ENCODE measurements at regions not wholly inside any gene's neighbourhood (a gene's known extent, or its start where the extent isn't known, plus 50 kb on each side); places are given as distances from the start of the nearest gene placed in this dataset.

DNA sequence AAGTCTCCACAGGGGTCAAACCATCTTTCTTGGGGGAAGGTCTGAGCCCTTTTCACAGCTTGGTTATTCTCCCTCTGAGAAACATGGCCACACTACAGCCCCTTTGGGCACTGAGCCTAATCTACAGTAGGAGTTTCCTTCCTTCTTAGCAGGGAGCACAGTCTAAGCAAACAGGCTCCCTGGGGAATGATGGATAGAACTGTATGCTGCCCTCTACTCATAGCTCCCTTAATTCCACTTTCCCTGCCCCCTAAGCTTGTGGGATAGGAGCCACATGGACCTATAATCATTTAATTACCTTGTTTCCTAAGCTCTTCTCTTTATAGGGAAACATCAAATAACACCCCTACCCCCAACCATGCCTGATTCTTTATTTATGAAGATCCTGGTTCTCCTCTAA is 442.1 kb upstream of the MEX3C start:
- Histone ChIP-seq H3K27ac (ENCODE audit: low read depth, low read length) (no peak overlapping the region), H3K9me2 (ENCODE audit: insufficient read depth) (no peaks in the 10 kb centered on the region), H3K4me3 (replicated peaks in 1 of 2; ENCODE audit: low read depth in 1 of 2, low read length in 2 of 2) (no peak overlapping the region), H4K20me1 (ENCODE audit: insufficient read depth) (no peaks in the 10 kb centered on the region), H3K9me3 (ENCODE audit: control insufficient read depth in 1 of 2, insufficient read depth in 1 of 2, low read depth in 1 of 2, low read length in 2 of 2) (peaks cover 0 to 12% of the 10 kb centered on the region in 2 experiments; a peak in 1 of 4 replicates), H3K79me2 (ENCODE audit: insufficient read depth, low read length) (no peaks in the 10 kb centered on the region), H2AFZ (ENCODE audit: low read depth, low read length, poor library complexity, severe bottlenecking) (no peak overlapping the region), H3K4me2 (ENCODE audit: low read length) (no peak overlapping the region), H3K9ac (ENCODE audit: low read length) (no peak overlapping the region), H3K36me3 (ENCODE audit: control insufficient read depth in 1 of 2, insufficient read depth in 2 of 2, low read length in 2 of 2) (no peaks in the 10 kb centered on the region), H3K4me1 (ENCODE audit: control insufficient read depth in 1 of 2, insufficient read depth in 2 of 2, low read length in 2 of 2) (no peaks in the 10 kb centered on the region), H3K27me3 (ENCODE audit: insufficient read depth, low read length) (no peaks in the 10 kb centered on the region)
- no peak for TF ChIP-seq ELF1 (IDR thresholded peaks at IDR 0.05; ENCODE audit: borderline replicate concordance, low read depth)
- ChIA-PET POLR2A (no interaction called here), RAD21 (ENCODE audit: low non-redundant PET in 1 of 2, low total read pairs in 2 of 2, uncharacterized antibody in 2 of 2, unreplicated experiment in 2 of 2) (no interaction called here), CTCF (no interaction called here)
- intact Hi-C loops (cut with micrococcal nuclease): no loop called here
- BruUV-seq (replicated peaks): no TSS peak
- ATAC-seq: no peak
- DNase-seq (ENCODE audit: low read depth, low spot score): no peak

DNA sequence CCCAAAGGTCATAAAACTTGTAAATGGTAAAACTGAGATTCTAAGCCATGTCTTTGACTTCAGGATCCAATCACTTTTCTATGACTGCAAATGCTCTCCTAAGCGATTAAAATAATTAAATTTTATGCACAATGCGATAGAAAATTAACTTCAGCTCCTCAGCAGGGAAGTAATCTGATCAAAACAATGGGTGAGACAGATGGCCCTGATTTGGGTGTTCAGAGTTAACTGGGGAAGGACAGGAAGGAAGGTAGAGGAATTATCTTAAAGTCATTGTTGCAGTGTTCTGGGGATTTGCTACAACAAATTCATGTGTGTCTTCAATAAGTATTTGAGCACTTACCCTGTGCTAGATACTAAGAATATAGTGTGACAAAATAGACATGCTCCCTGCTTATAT is 446.0 kb upstream of the MEX3C start:
- Histone ChIP-seq H3K79me2 (ENCODE audit: insufficient read depth, low read length) (no peaks in the 10 kb centered on the region), H3K27me3 (ENCODE audit: insufficient read depth, low read length) (no peaks in the 10 kb centered on the region), H3K9me3 (ENCODE audit: control insufficient read depth in 1 of 2, insufficient read depth in 1 of 2, low read depth in 1 of 2, low read length in 2 of 2) (peaks cover 0 to 7% of the 10 kb centered on the region in 2 experiments; a peak in 1 of 4 replicates), H2AFZ (ENCODE audit: low read depth, low read length, poor library complexity, severe bottlenecking) (no peak overlapping the region), H4K20me1 (ENCODE audit: insufficient read depth) (no peaks in the 10 kb centered on the region), H3K4me3 (replicated peaks in 1 of 2; ENCODE audit: low read depth in 1 of 2, low read length in 2 of 2) (no peak overlapping the region), H3K27ac (ENCODE audit: low read depth, low read length) (no peak overlapping the region), H3K9ac (ENCODE audit: low read length) (no peak overlapping the region), H3K9me2 (ENCODE audit: insufficient read depth) (no peaks in the 10 kb centered on the region), H3K4me2 (ENCODE audit: low read length) (no peak overlapping the region), H3K36me3 (ENCODE audit: control insufficient read depth in 1 of 2, insufficient read depth in 2 of 2, low read length in 2 of 2) (no peaks in the 10 kb centered on the region), H3K4me1 (ENCODE audit: control insufficient read depth in 1 of 2, insufficient read depth in 2 of 2, low read length in 2 of 2) (no peaks in the 10 kb centered on the region)
- ChIA-PET RAD21 (ENCODE audit: low non-redundant PET in 1 of 2, low total read pairs in 2 of 2, uncharacterized antibody in 2 of 2, unreplicated experiment in 2 of 2) (no interaction called here), CTCF (no interaction called here), POLR2A (no interaction called here)
- no TSS peak for BruUV-seq (replicated peaks)
- ATAC-seq (no peak), DNase-seq (ENCODE audit: low read depth, low spot score) (no peak)
- TF ChIP-seq, protein P1, sequence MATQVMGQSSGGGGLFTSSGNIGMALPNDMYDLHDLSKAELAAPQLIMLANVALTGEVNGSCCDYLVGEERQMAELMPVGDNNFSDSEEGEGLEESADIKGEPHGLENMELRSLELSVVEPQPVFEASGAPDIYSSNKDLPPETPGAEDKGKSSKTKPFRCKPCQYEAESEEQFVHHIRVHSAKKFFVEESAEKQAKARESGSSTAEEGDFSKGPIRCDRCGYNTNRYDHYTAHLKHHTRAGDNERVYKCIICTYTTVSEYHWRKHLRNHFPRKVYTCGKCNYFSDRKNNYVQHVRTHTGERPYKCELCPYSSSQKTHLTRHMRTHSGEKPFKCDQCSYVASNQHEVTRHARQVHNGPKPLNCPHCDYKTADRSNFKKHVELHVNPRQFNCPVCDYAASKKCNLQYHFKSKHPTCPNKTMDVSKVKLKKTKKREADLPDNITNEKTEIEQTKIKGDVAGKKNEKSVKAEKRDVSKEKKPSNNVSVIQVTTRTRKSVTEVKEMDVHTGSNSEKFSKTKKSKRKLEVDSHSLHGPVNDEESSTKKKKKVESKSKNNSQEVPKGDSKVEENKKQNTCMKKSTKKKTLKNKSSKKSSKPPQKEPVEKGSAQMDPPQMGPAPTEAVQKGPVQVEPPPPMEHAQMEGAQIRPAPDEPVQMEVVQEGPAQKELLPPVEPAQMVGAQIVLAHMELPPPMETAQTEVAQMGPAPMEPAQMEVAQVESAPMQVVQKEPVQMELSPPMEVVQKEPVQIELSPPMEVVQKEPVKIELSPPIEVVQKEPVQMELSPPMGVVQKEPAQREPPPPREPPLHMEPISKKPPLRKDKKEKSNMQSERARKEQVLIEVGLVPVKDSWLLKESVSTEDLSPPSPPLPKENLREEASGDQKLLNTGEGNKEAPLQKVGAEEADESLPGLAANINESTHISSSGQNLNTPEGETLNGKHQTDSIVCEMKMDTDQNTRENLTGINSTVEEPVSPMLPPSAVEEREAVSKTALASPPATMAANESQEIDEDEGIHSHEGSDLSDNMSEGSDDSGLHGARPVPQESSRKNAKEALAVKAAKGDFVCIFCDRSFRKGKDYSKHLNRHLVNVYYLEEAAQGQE (IDR thresholded peaks at IDR 0.05; ENCODE audit: low read depth): no peak
- TF ChIP-seq SRF (IDR thresholded peaks at IDR 0.05; ENCODE audit: low read depth) (no peak), ELF1 (IDR thresholded peaks at IDR 0.05; ENCODE audit: borderline replicate concordance, low read depth) (no peak), JUND (IDR thresholded peaks at IDR 0.05) (no peak), POLR2AphosphoS5 (IDR thresholded peaks at IDR 0.05; ENCODE audit: low read depth, low read length) (no peak), SIN3A (IDR thresholded peaks at IDR 0.05; ENCODE audit: low read depth) (no peak), EGR1 (IDR thresholded peaks at IDR 0.05; ENCODE audit: low read depth) (no peak), CBX3 (IDR thresholded peaks at IDR 0.05; ENCODE audit: low read depth) (no peak)
- TF ChIP-seq, protein P2, sequence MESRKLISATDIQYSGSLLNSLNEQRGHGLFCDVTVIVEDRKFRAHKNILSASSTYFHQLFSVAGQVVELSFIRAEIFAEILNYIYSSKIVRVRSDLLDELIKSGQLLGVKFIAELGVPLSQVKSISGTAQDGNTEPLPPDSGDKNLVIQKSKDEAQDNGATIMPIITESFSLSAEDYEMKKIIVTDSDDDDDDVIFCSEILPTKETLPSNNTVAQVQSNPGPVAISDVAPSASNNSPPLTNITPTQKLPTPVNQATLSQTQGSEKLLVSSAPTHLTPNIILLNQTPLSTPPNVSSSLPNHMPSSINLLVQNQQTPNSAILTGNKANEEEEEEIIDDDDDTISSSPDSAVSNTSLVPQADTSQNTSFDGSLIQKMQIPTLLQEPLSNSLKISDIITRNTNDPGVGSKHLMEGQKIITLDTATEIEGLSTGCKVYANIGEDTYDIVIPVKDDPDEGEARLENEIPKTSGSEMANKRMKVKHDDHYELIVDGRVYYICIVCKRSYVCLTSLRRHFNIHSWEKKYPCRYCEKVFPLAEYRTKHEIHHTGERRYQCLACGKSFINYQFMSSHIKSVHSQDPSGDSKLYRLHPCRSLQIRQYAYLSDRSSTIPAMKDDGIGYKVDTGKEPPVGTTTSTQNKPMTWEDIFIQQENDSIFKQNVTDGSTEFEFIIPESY (IDR thresholded peaks at IDR 0.05; ENCODE audit: extremely low read depth, insufficient replicate concordance, low read length): no peak
- TF ChIP-seq, protein P3, sequence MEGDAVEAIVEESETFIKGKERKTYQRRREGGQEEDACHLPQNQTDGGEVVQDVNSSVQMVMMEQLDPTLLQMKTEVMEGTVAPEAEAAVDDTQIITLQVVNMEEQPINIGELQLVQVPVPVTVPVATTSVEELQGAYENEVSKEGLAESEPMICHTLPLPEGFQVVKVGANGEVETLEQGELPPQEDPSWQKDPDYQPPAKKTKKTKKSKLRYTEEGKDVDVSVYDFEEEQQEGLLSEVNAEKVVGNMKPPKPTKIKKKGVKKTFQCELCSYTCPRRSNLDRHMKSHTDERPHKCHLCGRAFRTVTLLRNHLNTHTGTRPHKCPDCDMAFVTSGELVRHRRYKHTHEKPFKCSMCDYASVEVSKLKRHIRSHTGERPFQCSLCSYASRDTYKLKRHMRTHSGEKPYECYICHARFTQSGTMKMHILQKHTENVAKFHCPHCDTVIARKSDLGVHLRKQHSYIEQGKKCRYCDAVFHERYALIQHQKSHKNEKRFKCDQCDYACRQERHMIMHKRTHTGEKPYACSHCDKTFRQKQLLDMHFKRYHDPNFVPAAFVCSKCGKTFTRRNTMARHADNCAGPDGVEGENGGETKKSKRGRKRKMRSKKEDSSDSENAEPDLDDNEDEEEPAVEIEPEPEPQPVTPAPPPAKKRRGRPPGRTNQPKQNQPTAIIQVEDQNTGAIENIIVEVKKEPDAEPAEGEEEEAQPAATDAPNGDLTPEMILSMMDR (IDR thresholded peaks at IDR 0.05 in 2 of 3, conservative IDR thresholded peaks at IDR 0.05 in 1 of 3; ENCODE audit: borderline replicate concordance in 1 of 3, insufficient read depth in 1 of 3, low read depth in 2 of 3, low read length in 2 of 3): no peak
- intact Hi-C loops (cut with micrococcal nuclease): no loop called here

All from HCT116 (cell line).